Activated CD4-positive, alpha-beta T cell treated with anti-CD3 and anti-CD28 coated beads, Interleukin-2, Interleukin-4, amounts not matched to agents 100 ng/mL and 50 ng/mL, durations not matched to agents 16 hours and 8 hours (primary cell): ENCODE measurements at regions not wholly inside any gene's neighbourhood (a gene's known extent, or its start where the extent isn't known, plus 50 kb on each side); places are given as distances from the start of the nearest gene placed in this dataset.

Experiments
- DNase-seq: peaks from one replicate; pipeline ENCODE4 v3.0.0-alpha.2; 2020; ENCODE audit warnings: low spot score

DNA sequence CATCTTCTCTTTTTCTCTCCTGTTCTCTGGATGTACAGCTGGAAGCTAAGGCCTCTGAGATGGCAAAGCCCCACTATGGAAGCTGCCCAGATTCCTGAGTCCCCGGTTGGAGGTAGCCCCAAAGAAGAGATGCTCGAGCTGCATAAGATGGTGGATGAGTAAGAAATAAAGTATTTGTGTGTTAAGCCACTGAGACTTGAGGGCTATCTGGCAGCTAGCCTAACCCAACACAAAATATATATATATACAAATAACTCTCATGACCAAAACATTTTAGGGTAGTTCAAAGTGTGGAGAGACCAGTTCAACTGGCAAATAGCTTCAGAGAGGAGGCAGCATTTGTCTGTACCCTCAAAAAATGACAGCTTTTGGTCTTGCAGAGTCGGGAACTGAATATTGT is 72.4 kb upstream of the PDE1C start:
- no peak for DNase-seq

GRCh38 chr7:32140210-32140939 is 70.2 kb upstream of the PDE1C start:
- no peak for DNase-seq

- DNase-seq, result no peak
Observed at GRCh38 chr7:32137059-32137458, 66.9 kb upstream of the PDE1C start.

- DNase-seq, result no peak
Observed at GRCh38 chr7:32131091-32131490, 60.9 kb upstream of the PDE1C start.

DNA sequence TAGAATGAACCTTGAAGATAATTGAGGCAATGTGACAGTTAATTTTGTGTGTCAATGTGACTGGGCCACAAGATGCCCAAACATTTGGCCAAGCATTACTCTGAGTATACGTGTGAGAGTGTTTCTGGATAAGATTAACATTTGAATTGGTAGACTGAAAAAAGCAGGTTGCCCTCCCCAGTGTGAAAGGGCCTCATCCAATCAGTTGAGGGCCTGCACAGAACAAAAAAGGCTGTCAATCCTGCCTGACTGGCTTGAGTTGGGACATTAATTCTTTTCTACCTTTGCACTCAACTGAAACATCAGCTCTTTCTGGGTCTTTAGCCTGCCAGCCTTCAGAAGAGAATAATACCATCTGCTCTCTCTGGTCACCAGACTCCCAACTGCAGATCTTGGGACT is 56.6 kb upstream of the PDE1C start:
- no peak for DNase-seq
